ACC112 (cell line): ENCODE measurements at regions not wholly inside any gene's neighbourhood (a gene's known extent, or its start where the extent isn't known, plus 50 kb on each side); places are given as distances from the start of the nearest gene placed in this dataset.
"Not testable (repeated sequence)": the region's sequence is repeated elsewhere in the genome, so short reads cannot be mapped to it uniquely, and the experiment has no call there.

Experiments
- H2AFZ ChIP-seq: fragments of 200-600 bp; sonication (generic); one replicate; pipeline ENCODE4 v1.6.0; 2017; ENCODE audit warnings: antibody characterized with exemption, low read length; ENCODE audit not compliant: unreplicated experiment
- H3K27ac ChIP-seq: fragments of 200-600 bp; sonication (generic); 2 replicates; pipeline ENCODE4 v1.5.1; 2014; ENCODE audit warnings: low read depth, mild to moderate bottlenecking, antibody characterized with exemption, low read length, moderate library complexity
- H3K27me3 ChIP-seq: fragments of 200-600 bp; sonication (generic); 2 replicates; pipeline ENCODE4 v1.6.1; 2014; ENCODE audit warnings: mild to moderate bottlenecking, antibody characterized with exemption, low read length, moderate library complexity, mixed read lengths; ENCODE audit not compliant: insufficient read depth
- H3K36me3 ChIP-seq: fragments of 200-600 bp; sonication (generic); 2 replicates; pipeline ENCODE4 v1.6.1; 2016; ENCODE audit warnings: mild to moderate bottlenecking, antibody characterized with exemption, low read length, moderate library complexity, mixed read lengths; ENCODE audit not compliant: insufficient read depth
- H3K4me1 ChIP-seq: fragments of 200-600 bp; sonication (generic); one replicate; pipeline ENCODE4 v1.6.1; 2016; ENCODE audit warnings: low read length, mixed read lengths; ENCODE audit not compliant: insufficient read depth, unreplicated experiment, control insufficient read depth
- H3K4me3 ChIP-seq: fragments of 200-600 bp; sonication (generic); 2 replicates; pipeline ENCODE4 v1.5.1; 2014; ENCODE audit warnings: mild to moderate bottlenecking, low read depth, low read length
- H3K79me2 ChIP-seq: fragments of 200-600 bp; sonication (generic); one replicate; pipeline ENCODE4 v1.6.0; 2016; ENCODE audit warnings: low read length; ENCODE audit not compliant: control insufficient read depth, unreplicated experiment, insufficient read depth

GRCh38 chr12:94001691-94002090 lies 146.7 kb upstream of the PLXNC1 start:
- no peak overlapping the region for H3K27ac ChIP-seq
- H3K4me3 ChIP-seq: no peak overlapping the region
- no peaks in the 10 kb centered on the region for H3K4me1 ChIP-seq
- no peaks in the 10 kb centered on the region for H3K27me3 ChIP-seq
- H2AFZ ChIP-seq: no peak overlapping the region
- H3K79me2 ChIP-seq: no peaks in the 10 kb centered on the region
- H3K36me3 ChIP-seq: no peaks in the 10 kb centered on the region

GRCh38 chr12:94002925-94003324 lies 145.5 kb upstream of the PLXNC1 start:
- not testable (repeated sequence) for H3K4me3 ChIP-seq, H3K4me1 ChIP-seq, H3K36me3 ChIP-seq, H3K79me2 ChIP-seq, H2AFZ ChIP-seq, H3K27me3 ChIP-seq, H3K27ac ChIP-seq

DNA sequence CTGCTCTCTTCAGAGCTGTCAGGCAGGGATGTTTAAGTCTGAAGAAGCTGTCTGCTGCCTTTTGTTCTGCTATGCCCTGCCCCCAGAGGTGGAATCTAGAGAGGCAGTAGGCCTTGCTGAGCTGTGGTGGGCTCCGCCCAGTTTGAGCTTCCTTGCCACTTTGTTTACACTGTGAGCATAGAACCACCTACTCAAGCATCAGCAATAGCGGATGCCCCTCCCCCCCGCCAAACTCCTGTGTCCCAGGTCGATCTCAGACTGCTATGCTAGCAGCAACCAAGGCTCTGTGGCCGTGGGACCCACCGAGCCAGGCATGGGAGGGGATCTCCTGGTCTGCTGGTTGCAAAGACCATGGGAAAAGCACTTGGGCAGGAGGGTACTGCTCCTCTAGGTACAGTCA lies 140.5 kb upstream of the PLXNC1 start:
- H2AFZ ChIP-seq, H3K4me1 ChIP-seq, H3K4me3 ChIP-seq, H3K36me3 ChIP-seq, H3K79me2 ChIP-seq, H3K27ac ChIP-seq, H3K27me3 ChIP-seq: not testable (repeated sequence)

DNA sequence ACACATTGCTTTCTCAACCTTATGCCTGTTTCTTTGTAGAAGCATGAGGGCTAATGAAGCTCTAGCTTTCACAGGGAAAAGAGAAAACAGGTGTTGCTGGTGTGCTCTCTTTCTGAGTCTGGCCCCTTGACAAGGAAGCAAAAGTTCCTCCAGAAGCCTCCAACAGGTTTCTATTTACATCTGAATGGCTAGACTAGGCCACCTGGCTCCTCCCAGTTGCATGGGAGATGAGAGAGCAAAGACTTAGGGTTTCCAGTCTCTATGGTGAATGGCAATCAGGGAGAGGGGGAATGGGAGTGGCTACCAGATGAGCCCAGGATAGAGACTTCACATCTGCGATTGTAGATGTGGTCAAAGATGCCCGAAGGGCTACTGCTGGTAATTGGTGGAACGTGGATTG lies 138.1 kb upstream of the PLXNC1 start:
- Histone ChIP-seq H3K79me2 (no peaks in the 10 kb centered on the region), H3K4me1 (no peaks in the 10 kb centered on the region), H3K4me3 (no peak overlapping the region), H3K36me3 (no peaks in the 10 kb centered on the region), H3K27me3 (no peaks in the 10 kb centered on the region), H2AFZ (no peak overlapping the region), H3K27ac (no peak overlapping the region)

DNA sequence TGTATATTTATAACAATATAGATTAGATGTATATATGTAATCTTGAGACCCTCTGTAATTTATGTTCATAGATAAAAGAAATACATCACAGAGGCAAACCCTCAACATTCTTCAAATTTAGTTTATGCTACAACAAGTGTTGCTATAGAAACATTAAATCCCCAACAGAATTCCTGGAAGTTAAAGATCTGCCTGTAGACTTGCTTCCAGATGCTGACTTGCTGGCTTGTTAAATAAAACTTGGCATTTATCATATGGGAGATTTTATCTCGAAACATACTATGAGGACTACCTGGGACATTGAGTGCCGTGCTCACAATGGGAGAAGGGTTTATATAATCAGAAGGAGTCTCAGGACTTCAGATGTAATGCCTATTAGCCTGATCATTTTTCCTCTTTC lies 136.3 kb upstream of the PLXNC1 start:
- Histone ChIP-seq H3K79me2 (no peaks in the 10 kb centered on the region), H3K4me1 (no peaks in the 10 kb centered on the region), H3K27me3 (no peaks in the 10 kb centered on the region), H3K36me3 (no peaks in the 10 kb centered on the region), H3K27ac (no peak overlapping the region), H2AFZ (no peak overlapping the region), H3K4me3 (no peak overlapping the region)

DNA sequence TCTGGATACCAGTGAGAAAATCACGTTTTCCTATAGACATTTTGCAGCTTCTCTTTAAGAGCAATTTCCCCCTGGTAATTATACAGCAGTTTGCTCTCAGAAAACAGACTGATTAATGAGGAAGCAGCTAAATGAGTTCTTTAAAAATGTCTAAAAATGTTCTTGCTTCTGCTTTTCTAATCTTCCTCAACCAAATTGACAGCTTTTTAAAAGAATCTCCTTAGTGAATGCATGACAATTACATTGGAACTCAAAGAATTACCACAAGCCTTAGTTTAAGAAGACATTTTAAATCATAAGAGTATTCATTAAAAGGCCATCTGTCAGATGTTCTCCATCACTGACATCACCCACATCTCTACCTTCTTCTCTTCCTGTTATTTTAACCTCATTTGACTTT lies 135.8 kb upstream of the PLXNC1 start:
- Histone ChIP-seq H3K79me2 (no peaks in the 10 kb centered on the region), H2AFZ (no peak overlapping the region), H3K4me1 (no peaks in the 10 kb centered on the region), H3K27me3 (no peaks in the 10 kb centered on the region), H3K27ac (no peak overlapping the region), H3K4me3 (no peak overlapping the region), H3K36me3 (no peaks in the 10 kb centered on the region)

DNA sequence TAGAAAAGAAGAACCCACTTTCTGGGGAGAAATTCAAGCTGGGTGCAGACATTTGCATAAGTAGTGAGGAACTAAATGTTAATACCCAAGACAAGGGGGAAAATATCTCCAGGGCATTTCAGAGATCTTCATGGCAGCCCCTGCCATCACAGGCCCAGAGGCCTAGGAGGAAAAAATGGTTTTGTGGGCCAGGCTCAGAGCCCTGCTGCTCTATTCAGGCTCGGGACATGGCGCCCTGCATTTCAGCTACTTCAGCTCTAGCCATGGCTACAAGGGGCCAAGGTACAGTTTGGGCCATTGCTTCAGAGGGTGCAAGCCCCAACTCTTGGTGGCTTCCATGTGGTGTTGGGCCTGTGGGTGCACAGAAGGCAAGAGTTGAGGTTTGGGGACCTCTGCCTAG lies 131.1 kb upstream of the PLXNC1 start:
- H3K4me1 ChIP-seq, H3K27me3 ChIP-seq, H2AFZ ChIP-seq, H3K4me3 ChIP-seq, H3K36me3 ChIP-seq, H3K79me2 ChIP-seq, H3K27ac ChIP-seq: not testable (repeated sequence)

DNA sequence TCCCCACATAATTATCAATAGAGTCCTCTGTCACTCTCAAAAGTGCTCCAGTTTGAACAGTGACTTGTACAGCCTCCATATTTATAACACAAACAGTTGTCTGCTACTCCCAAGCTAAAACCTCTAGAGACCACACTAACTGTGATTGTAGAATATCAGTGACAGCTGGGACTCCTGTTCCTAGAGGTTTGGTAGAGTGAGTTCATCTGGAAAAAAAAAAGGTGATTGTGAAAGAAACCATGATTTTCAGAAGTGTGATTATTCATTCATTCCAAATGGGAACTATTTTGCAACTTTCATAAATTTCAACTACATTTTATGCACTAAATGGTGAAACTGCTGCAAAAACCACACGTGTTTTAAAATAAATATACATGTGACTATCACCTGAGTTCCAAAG lies 128.0 kb upstream of the PLXNC1 start:
- H3K36me3 ChIP-seq: no peaks in the 10 kb centered on the region
- no peaks in the 10 kb centered on the region for H3K79me2 ChIP-seq
- peaks cover 13% of the 10 kb centered on the region for H3K27me3 ChIP-seq
- no peaks in the 10 kb centered on the region for H3K4me1 ChIP-seq
- no peak overlapping the region for H2AFZ ChIP-seq
- H3K4me3 ChIP-seq: no peak overlapping the region
- no peak overlapping the region for H3K27ac ChIP-seq

DNA sequence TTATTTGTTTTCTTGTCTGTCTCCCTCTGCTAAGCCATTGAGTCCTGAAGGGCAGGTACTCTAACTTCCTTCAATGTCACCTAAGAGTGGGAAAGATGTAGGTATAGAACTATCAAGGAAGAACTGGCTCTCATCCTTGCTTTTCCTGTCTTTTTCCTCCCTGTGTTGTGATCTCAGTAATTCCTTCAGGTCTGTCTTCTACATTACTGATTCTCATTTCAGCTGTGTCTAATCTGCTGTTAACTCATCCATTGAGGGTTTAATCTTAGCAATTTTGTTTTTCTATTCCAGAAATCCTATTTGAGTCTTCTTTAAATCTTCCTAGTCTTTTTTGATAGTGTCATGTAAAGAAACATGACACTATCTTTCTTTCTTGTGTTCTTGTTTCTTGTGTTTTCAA lies 124.5 kb upstream of the PLXNC1 start:
- Histone ChIP-seq H3K79me2 (no peaks in the 10 kb centered on the region), H3K27ac (no peak overlapping the region), H3K36me3 (no peaks in the 10 kb centered on the region), H3K4me3 (no peak overlapping the region), H2AFZ (no peak overlapping the region), H3K27me3 (peaks cover 46% of the 10 kb centered on the region), H3K4me1 (no peaks in the 10 kb centered on the region)

GRCh38 chr12:94025068-94025467 lies 123.3 kb upstream of the PLXNC1 start:
- H3K27ac ChIP-seq: no peak overlapping the region
- no peaks in the 10 kb centered on the region for H3K4me1 ChIP-seq
- no peaks in the 10 kb centered on the region for H3K36me3 ChIP-seq
- no peak overlapping the region for H2AFZ ChIP-seq
- H3K79me2 ChIP-seq: no peaks in the 10 kb centered on the region
- peaks cover 55% of the 10 kb centered on the region for H3K27me3 ChIP-seq
- H3K4me3 ChIP-seq: no peak overlapping the region

DNA sequence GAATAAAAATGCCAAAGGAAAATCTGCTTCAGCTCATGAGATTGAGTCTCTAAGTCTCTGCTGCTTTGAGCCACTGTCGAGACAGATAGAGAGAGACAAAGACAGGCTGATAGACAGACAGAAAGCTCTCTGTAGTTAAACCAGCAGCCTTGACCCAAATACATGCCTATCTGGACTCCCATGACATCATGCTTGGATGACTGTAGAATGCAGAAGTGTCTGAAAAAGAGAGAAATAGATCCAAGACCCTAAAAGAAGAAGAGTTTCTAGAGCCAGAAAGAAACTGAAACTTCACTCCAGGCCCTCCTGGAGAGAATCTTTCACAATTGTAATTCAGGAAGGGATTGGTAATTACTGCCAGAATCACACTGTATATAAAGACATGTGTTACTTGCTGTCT lies 122.6 kb upstream of the PLXNC1 start:
- H3K27ac ChIP-seq: no peak overlapping the region
- no peaks in the 10 kb centered on the region for H3K79me2 ChIP-seq
- peaks cover 62% of the 10 kb centered on the region for H3K27me3 ChIP-seq
- H2AFZ ChIP-seq: no peak overlapping the region
- no peaks in the 10 kb centered on the region for H3K4me1 ChIP-seq
- no peaks in the 10 kb centered on the region for H3K36me3 ChIP-seq
- no peak overlapping the region for H3K4me3 ChIP-seq

- Histone ChIP-seq H2AFZ (no peak overlapping the region), H3K4me3 (no peak overlapping the region), H3K36me3 (no peaks in the 10 kb centered on the region), H3K4me1 (no peaks in the 10 kb centered on the region), H3K27me3 (peaks cover 70% of the 10 kb centered on the region), H3K79me2 (no peaks in the 10 kb centered on the region), H3K27ac (no peak overlapping the region)
Observed at GRCh38 chr12:94026596-94026995, 121.8 kb upstream of the PLXNC1 start.
